ENCODE measurements at regions not wholly inside any gene's neighbourhood (a gene's known extent, or its start where the extent isn't known, plus 50 kb on each side); places are given as distances from the start of the nearest gene placed in this dataset.
A peak's percentile ranks its signal among the peaks of the same experiment; 100 is the strongest.

GRCh38 chr14:34035934-34036250 is 85.0 kb upstream of the EGLN3 start:
- Histone ChIP-seq H3K4me1 (ENCODE audit: control insufficient read depth, insufficient read depth, low read depth, low read length) (peaks cover 5% of the 10 kb centered on the region), H3K4me3 (ENCODE audit: insufficient read depth in 1 of 2, low read depth in 1 of 2, low read length in 2 of 2) (no peak overlapping the region), H3K23ac (ENCODE audit: low read length in 2 of 2) (no peak overlapping the region), H2BK5ac (ENCODE audit: low read depth, low read length, poor library complexity, severe bottlenecking) (no peak overlapping the region), H4K8ac (ENCODE audit: low read length) (no peak overlapping the region), H2AK5ac (ENCODE audit: low read length, severe bottlenecking) (no peak overlapping the region), H4K91ac (ENCODE audit: low read length) (no peak overlapping the region), H3K14ac (ENCODE audit: low read length in 2 of 2) (peak overlapping the region in 1 of 2 experiments; percentile 0), H3K79me1 (replicated peaks; ENCODE audit: low read length, poor library complexity, severe bottlenecking) (no peaks in the 10 kb centered on the region), H3K36me3 (ENCODE audit: control insufficient read depth in 1 of 2, insufficient read depth in 2 of 2, low read depth in 1 of 2, low read length in 2 of 2) (no peaks in the 10 kb centered on the region), H3K27me3 (ENCODE audit: control insufficient read depth in 1 of 2, insufficient read depth in 1 of 2, low read length in 2 of 2) (peaks cover 5 to 20% of the 10 kb centered on the region in 2 experiments), H2BK120ac (ENCODE audit: low read depth, low read length) (no peak overlapping the region), H3K4ac (ENCODE audit: low read depth in 1 of 2, low read length in 2 of 2) (no peak overlapping the region), H2AFZ (ENCODE audit: low read depth, low read length) (no peak overlapping the region), H3K18ac (ENCODE audit: low read depth in 1 of 2, low read length in 2 of 2) (no peak overlapping the region), H3K4me2 (ENCODE audit: low read length, poor library complexity, severe bottlenecking) (no peak overlapping the region), H3K27ac (ENCODE audit: low read length, poor library complexity, severe bottlenecking) (no peak overlapping the region), H2BK15ac (ENCODE audit: low read depth, poor library complexity, severe bottlenecking) (no peak overlapping the region), H2BK12ac (ENCODE audit: low read length in 2 of 2) (peak overlapping the region in 1 of 2 experiments; percentile 15), H3K9ac (ENCODE audit: low read length) (no peak overlapping the region), H3K9me3 (ENCODE audit: control insufficient read depth, low read length) (no peaks in the 10 kb centered on the region)
- 100% methylated on average over 1 of the region's 1 CpG for WGBS
- DNase-seq = no peak

- Histone ChIP-seq H4K91ac (ENCODE audit: low read length) (no peak overlapping the region), H4K8ac (ENCODE audit: low read length) (no peak overlapping the region), H3K4me3 (ENCODE audit: insufficient read depth in 1 of 2, low read depth in 1 of 2, low read length in 2 of 2) (no peak overlapping the region), H3K4me1 (ENCODE audit: control insufficient read depth, insufficient read depth, low read depth, low read length) (peaks cover 5% of the 10 kb centered on the region), H3K14ac (ENCODE audit: low read length in 2 of 2) (peak overlapping the region in 1 of 2 experiments; percentile 0), H3K23ac (ENCODE audit: low read length in 2 of 2) (no peak overlapping the region), H2BK120ac (ENCODE audit: low read depth, low read length) (no peak overlapping the region), H3K4me2 (ENCODE audit: low read length, poor library complexity, severe bottlenecking) (no peak overlapping the region), H3K27ac (ENCODE audit: low read length, poor library complexity, severe bottlenecking) (no peak overlapping the region), H3K27me3 (ENCODE audit: control insufficient read depth in 1 of 2, insufficient read depth in 1 of 2, low read length in 2 of 2) (peaks cover 5 to 20% of the 10 kb centered on the region in 2 experiments), H3K4ac (ENCODE audit: low read depth in 1 of 2, low read length in 2 of 2) (no peak overlapping the region), H2AFZ (ENCODE audit: low read depth, low read length) (no peak overlapping the region), H3K36me3 (ENCODE audit: control insufficient read depth in 1 of 2, insufficient read depth in 2 of 2, low read depth in 1 of 2, low read length in 2 of 2) (no peaks in the 10 kb centered on the region), H3K18ac (ENCODE audit: low read depth in 1 of 2, low read length in 2 of 2) (no peak overlapping the region), H3K79me1 (replicated peaks; ENCODE audit: low read length, poor library complexity, severe bottlenecking) (no peaks in the 10 kb centered on the region), H2AK5ac (ENCODE audit: low read length, severe bottlenecking) (no peak overlapping the region), H2BK15ac (ENCODE audit: low read depth, poor library complexity, severe bottlenecking) (no peak overlapping the region), H2BK12ac (ENCODE audit: low read length in 2 of 2) (no peak overlapping the region), H3K9ac (ENCODE audit: low read length) (no peak overlapping the region), H3K9me3 (ENCODE audit: control insufficient read depth, low read length) (no peaks in the 10 kb centered on the region), H2BK5ac (ENCODE audit: low read depth, low read length, poor library complexity, severe bottlenecking) (no peak overlapping the region)
- 91% methylated on average over 10 of the region's 10 CpGs for WGBS
- DNase-seq = no peak
Observed at GRCh38 chr14:34035177-34035933, 84.5 kb upstream of the EGLN3 start.

- WGBS = 83% methylated on average over 11 of the region's 11 CpGs
- Histone ChIP-seq H2AFZ (ENCODE audit: low read depth, low read length) (no peak overlapping the region), H2BK12ac (ENCODE audit: low read length in 2 of 2) (no peak overlapping the region), H3K18ac (ENCODE audit: low read depth in 1 of 2, low read length in 2 of 2) (no peak overlapping the region), H3K36me3 (ENCODE audit: control insufficient read depth in 1 of 2, insufficient read depth in 2 of 2, low read depth in 1 of 2, low read length in 2 of 2) (no peaks in the 10 kb centered on the region), H2AK5ac (ENCODE audit: low read length, severe bottlenecking) (no peak overlapping the region), H2BK15ac (ENCODE audit: low read depth, poor library complexity, severe bottlenecking) (no peak overlapping the region), H2BK5ac (ENCODE audit: low read depth, low read length, poor library complexity, severe bottlenecking) (no peak overlapping the region), H4K8ac (ENCODE audit: low read length) (no peak overlapping the region), H3K4ac (ENCODE audit: low read depth in 1 of 2, low read length in 2 of 2) (no peak overlapping the region), H3K27me3 (ENCODE audit: control insufficient read depth in 1 of 2, insufficient read depth in 1 of 2, low read length in 2 of 2) (peaks cover 5 to 20% of the 10 kb centered on the region in 2 experiments), H3K79me1 (replicated peaks; ENCODE audit: low read length, poor library complexity, severe bottlenecking) (no peaks in the 10 kb centered on the region), H3K23ac (ENCODE audit: low read length in 2 of 2) (no peak overlapping the region), H3K14ac (ENCODE audit: low read length in 2 of 2) (no peak overlapping the region), H3K4me1 (ENCODE audit: control insufficient read depth, insufficient read depth, low read depth, low read length) (peaks cover 3% of the 10 kb centered on the region), H3K27ac (ENCODE audit: low read length, poor library complexity, severe bottlenecking) (no peak overlapping the region), H3K9ac (ENCODE audit: low read length) (no peak overlapping the region), H3K9me3 (ENCODE audit: control insufficient read depth, low read length) (no peaks in the 10 kb centered on the region), H2BK120ac (ENCODE audit: low read depth, low read length) (no peak overlapping the region), H4K91ac (ENCODE audit: low read length) (no peak overlapping the region), H3K4me2 (ENCODE audit: low read length, poor library complexity, severe bottlenecking) (no peak overlapping the region), H3K4me3 (ENCODE audit: insufficient read depth in 1 of 2, low read depth in 1 of 2, low read length in 2 of 2) (no peak overlapping the region)
- no peak for DNase-seq
Observed at GRCh38 chr14:34034447-34035176, 83.7 kb upstream of the EGLN3 start.

GRCh38 chr14:34032720-34033119 is 81.8 kb upstream of the EGLN3 start:
- no peak overlapping the region for H3K23ac ChIP-seq (ENCODE audit: low read length in 2 of 2)
- DNase-seq = no peak
- H3K9ac ChIP-seq (ENCODE audit: low read length) = no peak overlapping the region
- no peak overlapping the region for H3K14ac ChIP-seq (ENCODE audit: low read length in 2 of 2)
- no peak overlapping the region for H4K91ac ChIP-seq (ENCODE audit: low read length)
- no peak overlapping the region for H2BK5ac ChIP-seq (ENCODE audit: low read depth, low read length, poor library complexity, severe bottlenecking)
- H3K79me1 ChIP-seq (replicated peaks; ENCODE audit: low read length, poor library complexity, severe bottlenecking) = no peaks in the 10 kb centered on the region
- no peaks in the 10 kb centered on the region for H3K36me3 ChIP-seq (ENCODE audit: control insufficient read depth in 1 of 2, insufficient read depth in 2 of 2, low read depth in 1 of 2, low read length in 2 of 2)
- 91% methylated on average over 5 of the region's 5 CpGs for WGBS
- no peak overlapping the region for H2AK5ac ChIP-seq (ENCODE audit: low read length, severe bottlenecking)
- no peak overlapping the region for H3K27ac ChIP-seq (ENCODE audit: low read length, poor library complexity, severe bottlenecking)
- no peak overlapping the region for H4K8ac ChIP-seq (ENCODE audit: low read length)
- no peaks in the 10 kb centered on the region for H3K4me1 ChIP-seq (ENCODE audit: control insufficient read depth, insufficient read depth, low read depth, low read length)
- H3K18ac ChIP-seq (ENCODE audit: low read depth in 1 of 2, low read length in 2 of 2) = no peak overlapping the region
- H3K27me3 ChIP-seq (ENCODE audit: control insufficient read depth in 1 of 2, insufficient read depth in 1 of 2, low read length in 2 of 2) = peaks cover 5 to 9% of the 10 kb centered on the region in 2 experiments
- no peak overlapping the region for H2AFZ ChIP-seq (ENCODE audit: low read depth, low read length)
- no peaks in the 10 kb centered on the region for H3K9me3 ChIP-seq (ENCODE audit: control insufficient read depth, low read length)
- no peak overlapping the region for H2BK12ac ChIP-seq (ENCODE audit: low read length in 2 of 2)
- no peak overlapping the region for H3K4me3 ChIP-seq (ENCODE audit: insufficient read depth in 1 of 2, low read depth in 1 of 2, low read length in 2 of 2)
- no peak overlapping the region for H3K4me2 ChIP-seq (ENCODE audit: low read length, poor library complexity, severe bottlenecking)
- H2BK15ac ChIP-seq (ENCODE audit: low read depth, poor library complexity, severe bottlenecking) = no peak overlapping the region
- H2BK120ac ChIP-seq (ENCODE audit: low read depth, low read length) = no peak overlapping the region
- no peak overlapping the region for H3K4ac ChIP-seq (ENCODE audit: low read depth in 1 of 2, low read length in 2 of 2)

Data from mesenchymal stem cell (in vitro differentiated cells and primary cell).